Activated T-helper 9 cell treated with anti-CD3 and anti-CD28 coated beads, Interleukin-2, amount 50 U/mL, for 16 hours (primary cell): ENCODE measurements at regions not wholly inside any gene's neighbourhood (a gene's known extent, or its start where the extent isn't known, plus 50 kb on each side); places are given as distances from the start of the nearest gene placed in this dataset.

ENCODE experiments used
- DNase-seq: peaks from one replicate; pipeline ENCODE4 v3.0.0-alpha.2; 2020; ENCODE audit warnings: low read depth

DNA sequence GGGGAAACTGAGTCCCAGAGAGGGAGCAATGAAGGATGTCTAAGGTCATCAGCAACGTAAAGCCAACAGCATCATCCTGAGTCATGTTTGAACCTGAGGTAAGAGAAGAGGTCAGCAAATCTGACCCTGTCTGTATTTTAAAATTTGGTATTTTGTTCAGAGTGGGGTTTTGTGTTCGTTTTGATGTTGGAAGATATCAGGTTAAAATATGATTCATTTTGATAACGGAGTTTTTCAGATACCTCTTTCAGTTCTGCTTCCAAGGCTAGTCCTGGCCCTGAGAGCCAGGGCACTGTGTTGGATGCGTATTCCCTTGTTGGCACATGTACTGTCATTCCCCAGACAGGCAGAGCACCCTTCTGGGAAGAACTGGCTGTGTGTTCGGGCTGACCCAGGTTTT lies 291.0 kb downstream of the NSG2 start:
- no peak for DNase-seq

DNA sequence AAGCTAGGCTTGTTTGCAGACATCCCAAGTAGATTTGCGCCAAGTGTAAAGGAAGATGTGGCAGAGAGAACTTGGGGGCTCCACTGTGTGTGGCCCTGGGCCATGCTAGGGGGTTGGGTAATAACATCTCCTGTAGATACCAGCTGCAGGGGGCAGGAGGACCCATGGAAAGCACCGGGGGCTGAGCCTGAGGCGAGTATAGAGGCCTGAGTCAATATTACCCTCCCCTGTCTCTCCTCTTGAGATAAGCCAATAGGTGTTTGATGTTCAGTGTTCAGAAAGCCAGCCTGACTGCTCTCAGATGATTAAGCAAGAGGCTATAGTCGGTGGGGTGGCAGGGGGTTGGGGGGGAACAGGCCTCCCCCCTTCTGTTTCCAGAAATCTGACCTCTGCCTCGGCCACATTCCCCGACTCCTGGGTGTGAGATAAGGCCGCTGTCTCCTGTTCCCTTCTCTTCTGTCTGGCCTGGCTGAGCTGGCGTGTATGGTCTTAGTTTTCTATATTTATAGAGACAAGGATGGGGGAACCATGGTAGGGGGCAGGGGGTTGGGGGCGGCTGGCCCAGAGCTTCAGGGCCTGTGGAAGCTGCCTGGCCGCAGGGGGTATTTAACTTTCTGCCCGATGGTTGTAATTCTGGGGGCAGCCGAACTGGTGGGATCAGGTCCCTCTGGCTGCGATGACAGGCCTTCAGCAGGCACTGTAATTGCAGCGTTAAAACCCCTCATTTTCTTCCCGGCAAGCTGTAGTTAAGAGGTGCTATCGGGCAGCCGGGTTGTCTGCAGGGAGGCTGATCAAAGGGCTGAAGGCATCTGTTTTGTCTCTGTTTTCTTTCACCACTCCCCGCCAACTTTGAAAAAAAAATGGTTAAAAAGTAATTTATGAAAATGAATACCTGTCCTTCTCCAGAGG lies 292.0 kb downstream of the NSG2 start:
- DNase-seq: no peak

DNA sequence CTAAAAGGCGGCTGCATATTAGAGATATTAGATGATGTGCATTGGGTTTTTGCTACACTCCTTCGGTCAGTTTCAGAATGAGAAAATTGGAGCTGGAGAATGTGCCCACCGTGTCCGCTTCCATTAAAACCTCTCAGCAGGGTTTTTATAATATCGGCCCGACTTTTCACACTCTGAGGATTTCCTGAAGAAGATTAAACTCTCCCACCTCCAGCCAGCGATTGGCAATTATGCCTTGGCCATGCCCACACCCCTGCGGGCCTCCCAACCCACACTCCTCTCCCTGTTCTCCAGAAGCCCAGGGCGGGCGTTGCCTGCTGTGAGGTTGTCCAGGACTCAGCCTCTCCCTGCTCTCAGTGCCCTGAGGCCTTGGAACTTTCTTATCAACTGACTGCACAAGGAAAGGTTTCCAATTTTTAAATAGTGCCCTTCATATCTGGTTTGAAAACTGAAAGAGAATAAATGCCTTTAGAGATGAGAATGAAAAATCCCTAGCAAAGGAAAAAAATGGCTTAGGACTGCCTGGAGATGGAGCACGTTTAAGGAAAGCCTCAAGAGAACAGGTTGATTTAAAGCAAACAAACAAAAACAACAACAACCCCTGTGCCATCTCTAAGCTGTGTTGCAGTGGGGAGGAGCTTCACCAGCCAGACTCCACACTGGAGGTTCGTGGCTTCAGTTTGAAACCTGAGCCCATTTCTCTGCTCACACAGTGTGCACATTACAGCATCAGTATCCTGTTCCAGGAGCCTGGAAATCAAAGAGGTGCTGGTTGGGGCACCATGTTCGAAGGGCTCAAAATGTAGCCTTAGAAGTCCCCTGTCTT lies 292.9 kb downstream of the NSG2 start:
- DNase-seq: no peak

GRCh38 chr5:174339130-174339529 lies 293.6 kb downstream of the NSG2 start:
- no peak for DNase-seq

GRCh38 chr5:174340226-174340625 lies 294.7 kb downstream of the NSG2 start:
- no peak for DNase-seq

GRCh38 chr5:174342696-174343095 lies 297.2 kb downstream of the NSG2 start:
- DNase-seq: no peak

GRCh38 chr5:174343826-174344225 lies 298.3 kb downstream of the NSG2 start:
- DNase-seq: no peak

DNA sequence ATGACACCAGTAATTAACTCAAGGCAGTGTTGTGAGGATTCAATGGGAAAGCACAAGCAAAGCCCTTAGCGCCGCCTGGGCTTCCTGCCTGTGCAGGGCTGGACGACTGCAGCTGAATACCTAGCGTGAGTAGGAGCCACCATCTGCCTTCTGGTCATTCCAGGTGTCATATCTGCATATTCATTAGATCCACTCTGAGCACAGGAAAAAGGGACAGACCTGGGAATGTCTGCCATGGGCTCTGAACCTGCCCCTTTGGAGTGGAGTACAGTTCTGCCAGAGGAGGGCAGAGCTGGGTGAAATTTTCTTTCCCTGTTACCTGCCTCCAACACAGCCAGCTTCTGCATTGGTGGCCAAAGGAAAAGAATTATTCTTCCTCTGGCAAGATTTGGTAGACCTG lies 298.8 kb downstream of the NSG2 start:
- no peak for DNase-seq

DNA sequence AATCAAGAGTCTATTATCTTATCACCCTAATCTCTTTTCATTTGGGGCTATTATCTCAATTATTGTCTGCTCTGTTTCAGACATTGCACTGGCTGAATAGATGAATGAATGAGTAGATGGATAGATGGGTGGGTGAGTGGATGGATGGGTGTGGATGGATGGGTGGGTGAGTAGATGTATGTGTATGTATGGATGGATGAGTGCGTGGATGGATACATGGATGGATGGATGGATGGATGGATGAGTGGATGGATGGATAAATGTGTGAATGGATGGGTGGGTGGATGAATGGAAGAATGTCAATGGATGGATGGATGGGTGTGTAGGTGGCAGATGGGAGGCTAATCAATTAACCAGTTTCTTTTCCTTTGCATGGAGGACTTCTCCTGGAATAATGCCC lies 301.7 kb downstream of the NSG2 start:
- DNase-seq: no peak

DNA sequence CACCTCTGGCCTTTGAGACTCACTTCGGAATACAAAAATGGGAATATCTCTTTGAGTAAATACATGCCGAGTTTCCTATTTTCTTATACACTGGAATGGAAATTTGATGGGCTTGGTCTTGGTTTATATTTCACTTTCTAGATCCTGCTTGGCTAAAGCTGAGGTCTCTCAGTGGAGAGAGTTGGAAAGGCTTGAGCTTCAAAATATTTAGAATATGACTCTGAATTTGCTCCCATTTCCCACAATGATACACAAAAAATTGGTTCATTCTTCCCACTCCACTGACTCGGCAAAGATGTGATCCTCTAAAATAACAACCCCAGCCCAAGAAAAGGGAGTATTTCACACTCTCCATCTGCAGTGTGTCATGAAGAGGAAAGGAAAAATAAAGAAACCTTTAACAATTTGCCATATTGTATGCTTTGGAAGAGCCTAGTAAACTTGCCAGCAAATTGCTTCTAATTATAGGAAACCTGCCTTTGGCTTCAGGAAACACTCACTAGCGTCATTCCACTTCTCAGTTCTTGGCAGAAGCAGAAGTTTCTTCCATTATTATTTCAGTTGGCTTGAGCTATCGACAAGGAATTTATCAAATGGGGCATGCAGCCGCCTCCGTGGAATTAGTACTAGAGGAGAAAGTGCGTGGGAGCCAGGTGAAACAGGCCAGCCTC lies 302.9 kb downstream of the NSG2 start:
- no peak for DNase-seq

DNA sequence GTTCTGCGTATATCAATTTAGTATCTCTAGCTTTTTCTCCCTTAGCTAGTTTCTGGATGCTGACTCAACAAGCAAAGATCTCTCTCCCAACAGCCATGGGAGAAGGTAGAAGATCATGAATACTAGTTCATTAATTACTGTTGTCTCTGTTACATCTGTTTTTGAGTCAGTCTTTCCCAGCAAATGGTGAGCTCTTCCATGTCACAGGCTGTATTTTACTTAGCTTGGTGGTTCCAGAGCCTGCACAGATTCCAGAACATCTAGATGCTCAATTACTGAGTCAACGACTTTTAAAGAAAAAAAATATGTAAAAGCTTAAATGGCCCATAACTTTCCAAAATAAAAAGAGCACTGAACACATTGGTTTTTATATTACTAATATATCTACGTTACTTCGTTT lies 307.2 kb downstream of the NSG2 start:
- DNase-seq: no peak

DNA sequence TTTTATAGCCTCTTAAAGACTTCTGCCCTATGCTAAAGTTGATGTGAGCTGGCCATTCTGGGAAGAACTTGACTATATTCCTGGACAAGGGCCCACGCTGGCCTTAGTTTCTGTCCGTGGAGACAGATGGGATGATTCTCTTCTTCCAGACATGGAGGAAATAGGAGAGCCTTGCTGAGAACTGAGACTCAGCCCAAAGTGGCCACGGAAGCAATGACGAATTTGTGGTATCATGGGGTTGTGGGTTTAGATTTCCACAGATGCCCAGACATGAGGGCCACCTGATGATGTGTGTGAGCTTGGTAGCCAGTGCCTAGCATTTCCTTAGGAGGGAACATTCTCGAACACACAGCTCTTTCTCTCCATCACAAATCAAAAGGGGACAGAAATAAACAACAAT lies 309.1 kb downstream of the NSG2 start:
- no peak for DNase-seq

- DNase-seq: no peak
Measured at GRCh38 chr5:174355208-174355612, 309.7 kb downstream of the NSG2 start.

DNA sequence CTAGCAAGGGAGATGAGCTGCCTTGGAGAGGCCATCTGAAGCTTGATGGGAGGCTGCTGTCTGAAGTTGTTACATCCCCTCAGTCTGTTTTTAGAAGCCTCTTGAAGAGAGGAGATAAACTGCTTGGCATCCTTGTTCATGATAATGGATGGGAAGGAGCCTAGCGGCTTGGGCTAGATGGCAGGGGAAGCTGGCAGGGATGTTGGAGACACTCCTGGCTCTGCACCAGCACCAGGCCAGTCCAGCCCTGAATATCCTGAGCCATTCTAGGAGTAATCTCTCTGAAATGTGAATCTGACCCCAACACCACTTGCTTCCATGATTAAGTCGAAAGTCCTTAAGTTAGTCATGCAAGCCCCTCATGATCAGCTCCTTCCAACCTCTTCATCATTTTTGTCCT lies 310.5 kb downstream of the NSG2 start:
- no peak for DNase-seq

GRCh38 chr5:174356536-174356935 lies 311.0 kb downstream of the NSG2 start:
- DNase-seq: no peak

GRCh38 chr5:174358276-174358675 lies 312.8 kb downstream of the NSG2 start:
- no peak for DNase-seq

- DNase-seq: no peak
Measured at GRCh38 chr5:174359071-174359470, 313.6 kb downstream of the NSG2 start.

GRCh38 chr5:174362514-174362913 lies 317.0 kb downstream of the NSG2 start:
- no peak for DNase-seq

DNA sequence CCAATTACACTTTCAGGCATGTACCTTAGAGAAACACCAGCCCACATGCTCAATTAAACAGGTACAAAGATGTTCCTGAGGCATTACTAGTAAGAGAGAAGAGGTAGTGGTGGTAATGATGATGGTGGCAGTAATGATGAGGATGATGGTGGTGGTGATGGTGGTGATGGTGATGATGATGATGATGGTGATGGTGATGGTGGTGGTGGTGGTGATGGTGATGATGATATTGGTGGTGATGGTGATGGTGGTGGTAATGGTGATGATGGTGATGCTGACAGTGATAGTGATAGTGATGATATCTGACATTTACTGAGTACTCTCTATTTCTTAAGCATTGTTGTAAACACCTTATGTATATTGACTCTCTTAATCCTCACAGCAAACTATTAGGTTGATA lies 318.4 kb downstream of the NSG2 start:
- no peak for DNase-seq

GRCh38 chr5:174364676-174365075 lies 319.2 kb downstream of the NSG2 start:
- DNase-seq: no peak

DNA sequence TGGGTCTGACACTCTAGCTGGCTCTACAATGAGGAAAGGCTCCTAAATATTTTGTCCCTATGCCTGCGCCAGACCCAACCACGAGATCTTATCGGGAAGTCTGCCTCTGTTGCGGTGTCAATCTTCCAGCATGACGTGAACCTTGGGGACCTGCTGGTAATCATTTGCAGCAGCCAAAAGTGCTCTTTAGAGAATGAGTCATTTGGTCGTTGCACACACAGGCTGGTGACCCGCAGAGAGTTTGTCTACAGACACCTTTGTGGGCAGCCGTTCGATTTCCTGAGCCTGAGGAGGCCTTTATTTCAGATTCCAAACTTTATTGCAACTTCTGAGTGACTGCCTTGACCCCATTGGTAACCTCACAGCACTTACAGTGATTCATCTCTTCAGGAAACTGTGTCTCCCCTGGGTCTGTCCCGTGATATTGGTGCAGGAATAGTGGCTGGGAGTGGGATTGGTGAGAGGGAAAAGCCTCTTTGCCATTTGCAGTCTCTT lies 326.1 kb downstream of the NSG2 start:
- no peak for DNase-seq

- no peak for DNase-seq
Measured at GRCh38 chr5:174374206-174374605, 328.7 kb downstream of the NSG2 start.

DNA sequence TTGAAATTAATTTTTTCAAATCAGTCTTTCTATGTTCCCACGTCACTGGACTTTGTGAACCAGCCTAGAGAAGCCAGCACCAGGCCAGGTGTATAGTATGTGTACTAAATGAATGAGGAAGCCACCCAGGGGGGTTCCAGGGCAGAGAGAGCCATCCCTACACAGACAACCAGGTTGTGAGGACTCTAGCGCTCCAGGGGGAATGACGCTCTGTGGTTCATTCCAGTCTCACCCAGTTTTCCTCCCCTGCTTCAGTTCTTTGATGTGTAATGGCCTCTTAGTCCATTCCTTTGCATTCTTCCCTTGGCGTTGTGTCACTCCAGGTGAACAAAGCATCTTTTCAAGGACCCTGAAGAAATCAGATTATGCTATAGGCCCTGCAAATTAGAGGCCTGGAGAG lies 330.6 kb downstream of the NSG2 start:
- DNase-seq: no peak
